C4-2B (cell line): ENCODE measurements at regions not wholly inside any gene's neighbourhood (a gene's known extent, or its start where the extent isn't known, plus 50 kb on each side); places are given as distances from the start of the nearest gene placed in this dataset.

Source experiments
- ZFX ChIP-seq: fragments of 450-650 bp; IDR thresholded peaks from 2 replicates; pipeline ENCODE4 v1.6.1; 2017
- TF ChIP-seq, protein P1 (sequence below): fragments of 450-650 bp; conservative IDR thresholded peaks from 2 replicates; pipeline ENCODE4 v1.5.1; 2017; ENCODE audit warnings: mild to moderate bottlenecking

DNA sequence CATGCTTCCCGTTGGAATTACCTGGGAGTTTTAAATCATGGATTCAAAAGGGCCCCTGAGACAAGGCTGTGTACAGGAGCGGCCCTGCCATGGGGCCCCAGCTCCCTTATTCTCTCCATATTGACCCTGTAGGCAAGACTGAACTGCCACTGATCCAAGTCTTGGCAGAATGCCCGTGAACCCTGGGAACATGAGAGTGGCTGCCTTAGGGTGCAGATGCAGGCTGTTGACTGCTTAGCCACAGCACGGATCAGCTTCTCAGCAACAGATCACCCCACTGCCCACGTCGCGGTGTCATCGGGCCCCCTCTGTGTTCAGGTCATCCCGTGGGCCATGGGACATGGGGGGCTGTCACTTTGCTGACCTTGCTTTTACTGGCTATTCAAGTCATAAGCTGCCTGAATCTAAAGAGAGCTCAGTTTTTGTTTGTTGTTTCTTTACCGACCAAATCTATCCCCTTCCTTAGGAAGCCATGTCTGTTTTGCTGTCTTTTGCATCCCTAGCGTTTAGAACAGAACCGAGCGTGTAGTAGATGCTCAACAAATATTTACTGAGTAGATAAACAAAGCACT lies 83.4 kb downstream of the MATN1 start:
- TF ChIP-seq, protein P1, sequence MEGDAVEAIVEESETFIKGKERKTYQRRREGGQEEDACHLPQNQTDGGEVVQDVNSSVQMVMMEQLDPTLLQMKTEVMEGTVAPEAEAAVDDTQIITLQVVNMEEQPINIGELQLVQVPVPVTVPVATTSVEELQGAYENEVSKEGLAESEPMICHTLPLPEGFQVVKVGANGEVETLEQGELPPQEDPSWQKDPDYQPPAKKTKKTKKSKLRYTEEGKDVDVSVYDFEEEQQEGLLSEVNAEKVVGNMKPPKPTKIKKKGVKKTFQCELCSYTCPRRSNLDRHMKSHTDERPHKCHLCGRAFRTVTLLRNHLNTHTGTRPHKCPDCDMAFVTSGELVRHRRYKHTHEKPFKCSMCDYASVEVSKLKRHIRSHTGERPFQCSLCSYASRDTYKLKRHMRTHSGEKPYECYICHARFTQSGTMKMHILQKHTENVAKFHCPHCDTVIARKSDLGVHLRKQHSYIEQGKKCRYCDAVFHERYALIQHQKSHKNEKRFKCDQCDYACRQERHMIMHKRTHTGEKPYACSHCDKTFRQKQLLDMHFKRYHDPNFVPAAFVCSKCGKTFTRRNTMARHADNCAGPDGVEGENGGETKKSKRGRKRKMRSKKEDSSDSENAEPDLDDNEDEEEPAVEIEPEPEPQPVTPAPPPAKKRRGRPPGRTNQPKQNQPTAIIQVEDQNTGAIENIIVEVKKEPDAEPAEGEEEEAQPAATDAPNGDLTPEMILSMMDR, result no peak
- TF ChIP-seq ZFX, result no peak
